CD4-positive, alpha-beta T cell (primary cell): ENCODE measurements at regions not wholly inside any gene's neighbourhood (a gene's known extent, or its start where the extent isn't known, plus 50 kb on each side); places are given as distances from the start of the nearest gene placed in this dataset.

Experiments
- ATAC-seq: fragments of 200-7000 bp; cut with Tn5 transposase; one replicate; pipeline ENCODE4 v1.10.0; 2022; ENCODE audit warnings: mild to moderate bottlenecking; ENCODE audit not compliant: poor library complexity
- CTCF ChIA-PET: fragments of 350-600 bp; sonication (Branson Sonifier 250); formaldehyde crosslinking; loops from one replicate; lab custom pipeline; 2021; ENCODE audit warnings: antibody characterized with exemption, inconsistent platforms; lab: Charles Lee
- POLR2A ChIA-PET: fragments of 350-600 bp; sonication (Branson Sonifier 250); formaldehyde crosslinking; loops from one replicate; lab custom pipeline; 2021; ENCODE audit warnings: antibody characterized with exemption, inconsistent platforms; lab: Charles Lee
- DNase-seq, 14 experiments: peaks; one replicate each; pipeline ENCODE4 v3.0.0-alpha.2; 2013 to 2020; ENCODE audit warnings: mixed read lengths in 2 of 14
- H3K27ac ChIP-seq, 2 donors: one replicate each; pipeline versions ENCODE4 v1.5.1 to v1.7.0; 2013; ENCODE audit warnings: low read length in 2 of 2, low read depth in 1 of 2, mild to moderate bottlenecking in 1 of 2
- H3K27me3 ChIP-seq, 2 experiments: 1 replicate in 1 of 2; 2 replicates in 1 of 2; pipeline versions ENCODE4 v1.6.1 to v1.7.0; 2013; ENCODE audit warnings: low read length in 2 of 2, control low read depth in 1 of 2, mild to moderate bottlenecking in 1 of 2, moderate library complexity in 1 of 2; ENCODE audit not compliant: insufficient read depth in 2 of 2, control insufficient read depth in 1 of 2
- H3K36me3 ChIP-seq: one replicate; pipeline ENCODE4 v1.6.1; 2013; ENCODE audit warnings: low read length, control low read depth; ENCODE audit not compliant: insufficient read depth
- H3K4me1 ChIP-seq: one replicate; pipeline ENCODE4 v1.6.1; 2013; ENCODE audit warnings: low read length, control low read depth; ENCODE audit not compliant: insufficient read depth
- H3K4me3 ChIP-seq: one replicate; pipeline ENCODE4 v1.5.1; 2013; ENCODE audit warnings: mild to moderate bottlenecking, low read length, moderate library complexity
- H3K9me3 ChIP-seq, 2 experiments: 1 replicate in 1 of 2; 2 replicates in 1 of 2; pipeline versions ENCODE4 v1.6.1 to v1.7.0; 2013; ENCODE audit warnings: low read length in 2 of 2, mild to moderate bottlenecking in 2 of 2, control low read depth in 1 of 2, moderate library complexity in 1 of 2; ENCODE audit not compliant: control insufficient read depth in 1 of 2, insufficient read depth in 1 of 2
- H3K27ac Mint-ChIP-seq: one replicate; pipeline ENCODE4 v1.8.0; 2020; ENCODE audit warnings: mixed read lengths
- H3K27me3 Mint-ChIP-seq: one replicate; pipeline ENCODE4 v1.8.0; 2021; ENCODE audit warnings: mixed read lengths
- H3K36me3 Mint-ChIP-seq: one replicate; pipeline ENCODE4 v1.8.0; 2021; ENCODE audit warnings: low read depth, mixed read lengths
- H3K4me1 Mint-ChIP-seq: one replicate; pipeline ENCODE4 v1.8.0; 2021; ENCODE audit warnings: low read depth, mixed read lengths
- H3K4me3 Mint-ChIP-seq: one replicate; pipeline ENCODE4 v1.8.0; 2020; ENCODE audit warnings: mild to moderate bottlenecking, mixed read lengths
- H3K9me3 Mint-ChIP-seq: one replicate; pipeline ENCODE4 v1.8.0; 2020; ENCODE audit warnings: mixed read lengths
- intact Hi-C, 2 experiments: fragments of 100-400 bp; cut with DNase I in 1 of 2; cut with micrococcal nuclease in 1 of 2; formaldehyde crosslinking; loops; one replicate each; pipeline versions ENCODE4 v1.15.1 to v1.9.0; 2023 to 2025; cut with DNase I, micrococcal nuclease
- TF ChIP-seq, protein P1 (sequence below): fragments of 200-600 bp; IDR thresholded peaks from one replicate; pipeline ENCODE4 v1.8.0; 2022; ENCODE audit warnings: antibody characterized with exemption, mild to moderate bottlenecking

- POLR2A ChIA-PET: no interaction called here
- TF ChIP-seq, protein P1, sequence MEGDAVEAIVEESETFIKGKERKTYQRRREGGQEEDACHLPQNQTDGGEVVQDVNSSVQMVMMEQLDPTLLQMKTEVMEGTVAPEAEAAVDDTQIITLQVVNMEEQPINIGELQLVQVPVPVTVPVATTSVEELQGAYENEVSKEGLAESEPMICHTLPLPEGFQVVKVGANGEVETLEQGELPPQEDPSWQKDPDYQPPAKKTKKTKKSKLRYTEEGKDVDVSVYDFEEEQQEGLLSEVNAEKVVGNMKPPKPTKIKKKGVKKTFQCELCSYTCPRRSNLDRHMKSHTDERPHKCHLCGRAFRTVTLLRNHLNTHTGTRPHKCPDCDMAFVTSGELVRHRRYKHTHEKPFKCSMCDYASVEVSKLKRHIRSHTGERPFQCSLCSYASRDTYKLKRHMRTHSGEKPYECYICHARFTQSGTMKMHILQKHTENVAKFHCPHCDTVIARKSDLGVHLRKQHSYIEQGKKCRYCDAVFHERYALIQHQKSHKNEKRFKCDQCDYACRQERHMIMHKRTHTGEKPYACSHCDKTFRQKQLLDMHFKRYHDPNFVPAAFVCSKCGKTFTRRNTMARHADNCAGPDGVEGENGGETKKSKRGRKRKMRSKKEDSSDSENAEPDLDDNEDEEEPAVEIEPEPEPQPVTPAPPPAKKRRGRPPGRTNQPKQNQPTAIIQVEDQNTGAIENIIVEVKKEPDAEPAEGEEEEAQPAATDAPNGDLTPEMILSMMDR: no peak
- H3K27me3 Mint-ChIP-seq: no peaks in the 10 kb centered on the region
Measured at GRCh38 chr14:66109426-66109825, 376.7 kb upstream of the CCDC196 start.

DNA sequence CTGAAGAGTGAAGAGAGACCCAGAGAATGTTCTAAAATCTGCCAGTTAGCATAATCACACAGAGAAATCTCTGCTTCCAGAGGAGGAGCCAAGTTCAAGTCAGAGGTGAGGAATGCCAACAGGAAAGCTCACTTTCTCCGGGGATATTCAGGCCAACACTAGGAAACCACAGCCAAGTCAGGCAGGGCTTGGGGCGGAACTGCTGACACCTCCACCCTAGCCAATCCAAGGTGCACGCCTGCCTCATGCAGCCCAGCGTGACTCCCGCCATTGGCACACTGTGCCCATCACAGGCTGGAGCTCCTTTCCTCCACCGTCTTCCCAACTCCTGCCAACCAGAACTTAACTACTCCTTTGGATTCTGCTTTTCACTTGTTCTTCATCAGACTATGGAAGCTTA is 374.3 kb upstream of the CCDC196 start:
- Histone ChIP-seq H3K27me3 (no peaks in the 10 kb centered on the region), H3K9me3 (no peaks in the 10 kb centered on the region), H3K36me3 (no peaks in the 10 kb centered on the region), H3K27ac (no peak overlapping the region), H3K4me3 (no peak overlapping the region), H3K4me1 (no peaks in the 10 kb centered on the region)
- Mint-ChIP-seq H3K9me3 (no peaks in the 10 kb centered on the region), H3K4me3 (no peak overlapping the region), H3K4me1 (no peaks in the 10 kb centered on the region), H3K36me3 (no peaks in the 10 kb centered on the region), H3K27ac (no peak overlapping the region), H3K27me3 (no peaks in the 10 kb centered on the region)
- TF ChIP-seq, protein P1: no peak
- ChIA-PET CTCF (no interaction called here), POLR2A (no interaction called here)
- intact Hi-C loops: no loop called here
- DNase-seq (no peak), ATAC-seq (no peak)

More at GRCh38 chr14:66109426-66109825, 376.7 kb upstream of the CCDC196 start:
- H3K27me3 ChIP-seq: no peaks in the 10 kb centered on the region
- H3K9me3 Mint-ChIP-seq: no peaks in the 10 kb centered on the region
- H3K27ac Mint-ChIP-seq: no peak overlapping the region
- DNase-seq (no peak), ATAC-seq (no peak)
- no peak overlapping the region for H3K4me3 Mint-ChIP-seq
- H3K36me3 Mint-ChIP-seq: no peaks in the 10 kb centered on the region
- no peak overlapping the region for H3K4me3 ChIP-seq
- CTCF ChIA-PET: no interaction called here
- no peaks in the 10 kb centered on the region for H3K36me3 ChIP-seq
- no peaks in the 10 kb centered on the region for H3K9me3 ChIP-seq
- no peaks in the 10 kb centered on the region for H3K4me1 Mint-ChIP-seq
- intact Hi-C loops: no loop called here
- H3K4me1 ChIP-seq: no peaks in the 10 kb centered on the region
- H3K27ac ChIP-seq: no peak overlapping the region

DNA sequence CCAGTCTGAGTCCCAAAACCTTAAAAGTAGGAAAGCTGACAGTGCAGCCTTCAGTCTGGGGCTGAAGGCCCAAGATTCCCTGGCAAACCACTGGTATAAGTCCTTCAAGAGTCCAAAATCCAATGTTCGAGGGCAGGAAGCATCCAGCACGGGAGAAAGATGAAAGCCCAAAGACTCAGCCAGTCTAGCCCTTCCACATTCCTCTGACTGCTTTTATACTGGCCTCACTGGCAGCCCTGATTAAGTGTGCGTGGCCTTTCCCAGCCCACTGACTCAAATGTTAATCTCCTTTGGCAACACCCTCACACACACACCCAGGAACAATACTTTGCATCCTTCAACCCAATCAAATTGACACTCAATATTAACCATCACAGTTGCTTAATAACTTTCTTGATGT is 372.1 kb upstream of the CCDC196 start:
- DNase-seq (no peak), ATAC-seq (no peak)

More for the DNA sequence above, 372.1 kb upstream of the CCDC196 start:
- no peak overlapping the region for H3K27ac Mint-ChIP-seq
- Histone ChIP-seq H3K27ac (no peak overlapping the region), H3K27me3 (no peaks in the 10 kb centered on the region), H3K9me3 (no peaks in the 10 kb centered on the region), H3K36me3 (no peaks in the 10 kb centered on the region), H3K4me1 (no peaks in the 10 kb centered on the region), H3K4me3 (no peak overlapping the region)
- intact Hi-C loops: no loop called here
- no peaks in the 10 kb centered on the region for H3K4me1 Mint-ChIP-seq
- no peak overlapping the region for H3K4me3 Mint-ChIP-seq
- H3K27me3 Mint-ChIP-seq: no peaks in the 10 kb centered on the region
- POLR2A ChIA-PET: no interaction called here
- H3K36me3 Mint-ChIP-seq: no peaks in the 10 kb centered on the region
- TF ChIP-seq, protein P1: no peak
- H3K9me3 Mint-ChIP-seq: no peaks in the 10 kb centered on the region
- CTCF ChIA-PET: no interaction called here
